Stimulated activated naive CD4-positive, alpha-beta T cell (primary cell): ENCODE measurements at regions not wholly inside any gene's neighbourhood (a gene's known extent, or its start where the extent isn't known, plus 50 kb on each side); places are given as distances from the start of the nearest gene placed in this dataset.

Experiments
- DNase-seq, 6 experiments: peaks; one replicate each; lab custom pipeline; 2025; lab: John Stamatoyannopoulos, UW

GRCh38 chr10:1874533-1874932, 137.2 kb upstream of the ADARB2 start:
- no peak for DNase-seq

DNA sequence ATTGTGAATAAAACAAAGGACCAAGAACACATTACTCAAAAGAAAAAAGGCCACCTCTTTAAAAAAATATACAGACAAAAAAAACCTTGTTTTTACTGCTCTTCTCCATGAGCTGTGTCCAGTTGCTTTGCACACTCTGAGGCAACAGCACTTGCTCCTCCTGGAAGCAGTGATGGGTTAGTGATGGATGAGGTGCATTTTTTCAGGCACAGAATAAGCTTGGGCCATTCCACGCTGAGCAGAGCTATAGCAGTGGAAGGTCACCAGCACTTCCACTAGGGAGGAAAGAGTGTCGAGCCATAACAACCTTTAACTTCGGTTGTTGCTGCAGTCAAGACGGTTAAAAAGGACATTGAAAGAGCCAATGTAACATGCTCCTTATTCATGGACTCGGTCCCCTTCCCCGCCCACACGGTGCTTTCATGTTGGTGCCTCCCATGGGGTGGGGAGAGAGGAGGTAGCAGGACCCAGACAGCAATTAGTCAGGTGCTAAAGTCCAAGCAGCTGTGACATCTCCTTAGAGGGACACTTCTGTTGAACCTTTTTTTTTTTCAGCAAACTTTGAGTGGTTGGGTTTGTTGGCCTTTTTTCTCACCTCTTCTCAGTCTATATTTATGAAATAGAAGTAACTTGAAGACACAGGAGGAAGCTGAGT, 136.5 kb upstream of the ADARB2 start:
- no peak for DNase-seq

DNA sequence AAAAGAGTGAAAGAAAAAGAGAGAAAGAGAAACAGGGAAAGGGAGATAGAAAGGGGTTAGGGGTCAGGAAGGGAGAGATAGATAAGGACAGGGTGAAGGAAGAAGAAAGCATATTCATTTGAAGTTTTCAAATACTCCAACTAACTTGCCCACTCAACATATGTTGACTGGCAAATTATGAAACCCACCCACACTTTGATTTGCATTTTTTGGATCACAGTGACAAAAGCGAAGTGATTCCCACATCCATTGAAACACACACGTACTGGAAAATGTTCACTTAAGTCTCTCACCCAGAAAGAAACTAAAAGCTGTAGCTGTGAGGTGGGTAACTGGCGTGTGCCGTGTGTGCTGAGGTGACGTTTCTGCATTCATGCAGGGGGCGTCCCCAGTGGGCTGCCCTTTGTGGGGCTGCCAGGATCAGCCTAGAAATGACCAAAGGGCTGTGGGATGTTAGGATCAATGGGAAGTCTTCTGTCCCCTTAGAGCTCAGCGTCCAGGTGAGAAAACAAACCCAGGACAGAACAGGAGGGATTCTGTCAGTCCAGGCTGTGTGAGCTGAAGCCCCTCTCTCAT, 134.9 kb upstream of the ADARB2 start:
- no peak for DNase-seq

DNA sequence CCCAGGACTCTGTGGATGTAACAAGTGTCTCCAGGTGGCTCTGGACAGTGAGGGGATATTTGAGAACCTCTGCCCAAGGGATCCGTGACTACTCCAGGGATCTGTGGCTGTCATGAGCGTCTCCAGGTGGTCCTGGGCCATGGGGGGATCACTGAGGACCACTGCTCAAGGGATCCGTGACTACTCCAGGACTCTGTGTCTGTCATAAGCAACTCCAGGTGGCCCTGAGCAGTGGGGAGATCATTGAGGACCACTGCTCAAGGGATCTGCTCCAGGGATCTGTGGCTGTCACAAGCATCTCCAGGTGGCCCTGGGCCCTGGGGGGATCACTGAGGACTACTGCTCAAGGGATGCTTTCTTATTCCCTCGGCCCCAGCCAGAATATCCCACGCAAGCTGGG, 133.2 kb upstream of the ADARB2 start:
- DNase-seq, result no peak

- DNase-seq, result no peak
Observed at GRCh38 chr10:1869861-1870260, 132.5 kb upstream of the ADARB2 start.

GRCh38 chr10:1860351-1860750, 123.0 kb upstream of the ADARB2 start:
- no peak for DNase-seq

GRCh38 chr10:1858547-1858946, 121.2 kb upstream of the ADARB2 start:
- DNase-seq, result no peak

- DNase-seq, result no peak
Observed at GRCh38 chr10:1858048-1858447, 120.7 kb upstream of the ADARB2 start.

DNA sequence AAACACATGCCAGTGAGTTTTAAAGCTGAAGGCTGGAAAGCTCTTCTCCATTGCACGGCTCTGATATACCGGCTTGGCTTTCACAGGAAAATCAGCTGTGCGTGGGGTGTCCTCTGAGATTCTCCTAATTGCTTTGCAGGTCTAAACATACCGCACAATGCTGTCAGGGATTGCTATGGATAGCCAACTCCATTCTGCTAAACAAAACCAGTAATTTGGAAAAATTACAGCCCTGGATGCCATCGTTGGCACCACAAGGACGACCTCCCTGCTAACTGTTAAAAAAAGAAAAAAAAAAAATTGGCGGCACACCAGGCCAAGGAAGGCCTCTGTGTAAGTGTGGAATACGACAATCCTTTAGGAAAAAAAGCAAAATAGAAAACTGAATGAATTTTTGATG, 118.6 kb upstream of the ADARB2 start:
- no peak for DNase-seq

DNA sequence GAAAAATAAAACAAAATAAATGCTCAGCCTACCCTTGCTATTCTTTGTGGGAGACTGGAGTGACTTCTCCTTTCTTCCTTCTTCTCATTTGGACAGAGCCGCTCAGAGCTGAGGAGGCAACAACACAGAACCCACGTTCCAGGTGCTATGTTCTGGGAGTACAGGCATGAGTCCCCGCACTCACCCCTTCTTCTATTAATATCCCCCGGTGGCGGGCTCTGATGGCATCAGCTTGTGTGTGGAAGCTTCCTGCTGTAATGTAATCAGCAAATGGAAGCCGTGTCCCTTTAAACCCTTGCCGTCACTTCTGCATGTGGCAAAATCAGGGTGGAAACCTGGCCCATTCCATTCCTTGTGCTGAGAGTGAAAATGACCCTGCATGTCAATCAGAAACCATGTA, 116.9 kb upstream of the ADARB2 start:
- DNase-seq, result no peak

DNA sequence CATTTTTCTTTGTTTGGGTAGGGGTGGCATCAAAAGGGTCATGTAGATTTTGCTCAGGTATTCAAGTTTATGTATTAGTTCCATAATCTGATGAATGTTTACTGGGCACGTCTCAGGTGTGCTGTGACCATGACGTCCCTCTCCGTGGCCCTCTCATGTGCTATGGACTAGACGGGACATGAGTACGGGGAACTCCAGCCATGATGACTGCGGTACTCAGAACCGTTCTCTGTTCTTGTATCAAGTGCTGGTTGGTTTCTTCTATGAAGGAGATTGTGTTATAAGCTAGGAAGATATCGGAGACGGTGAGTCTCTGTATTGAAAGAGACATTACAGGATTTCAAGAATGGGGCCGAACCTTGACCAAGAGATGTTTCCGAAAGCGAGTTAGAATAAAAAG, 116.5 kb upstream of the ADARB2 start:
- no peak for DNase-seq

DNA sequence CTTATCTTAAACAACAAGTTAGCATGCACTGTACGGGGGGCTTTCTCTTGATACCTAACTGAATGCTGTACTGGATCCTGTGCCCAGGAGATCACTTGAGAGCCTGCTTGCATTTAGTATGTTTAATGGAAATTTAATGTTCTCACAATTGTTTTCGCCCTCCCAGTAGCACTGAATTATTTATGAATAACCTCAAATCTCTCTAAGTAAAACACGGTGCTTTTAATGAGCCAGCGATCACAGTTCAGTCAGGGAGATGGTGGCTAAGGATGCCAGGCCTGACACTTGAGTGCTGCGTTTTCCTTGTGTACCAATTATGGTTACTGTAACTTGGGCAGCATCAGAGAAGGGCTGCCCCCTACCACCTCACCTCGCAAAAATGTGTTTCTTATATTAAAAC, 115.5 kb upstream of the ADARB2 start:
- no peak for DNase-seq

GRCh38 chr10:1851762-1852161, 114.4 kb upstream of the ADARB2 start:
- no peak for DNase-seq

- no peak for DNase-seq
Observed at GRCh38 chr10:1850971-1851527, 113.7 kb upstream of the ADARB2 start.

DNA sequence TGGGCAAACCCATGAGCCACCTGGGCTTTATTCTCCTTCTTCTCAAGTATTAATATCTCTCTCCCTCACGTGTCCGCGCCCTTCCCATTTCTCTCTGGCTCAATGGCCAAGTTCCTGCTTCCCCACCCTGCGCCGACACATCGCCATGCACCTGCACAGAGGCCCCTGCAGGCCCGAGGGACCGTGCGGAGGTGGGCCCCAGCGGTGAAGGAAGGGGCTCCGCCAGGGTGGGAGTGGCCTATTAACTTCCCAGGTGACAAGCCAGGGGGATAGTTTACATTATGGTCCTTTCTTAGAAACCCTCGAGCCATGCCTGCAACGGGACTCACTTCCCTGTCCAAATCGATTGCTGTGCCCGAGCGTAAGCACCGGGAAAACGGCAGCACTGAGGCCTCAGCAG, 110.0 kb upstream of the ADARB2 start:
- no peak for DNase-seq

- DNase-seq, result no peak
Observed at GRCh38 chr10:1846032-1846431, 108.7 kb upstream of the ADARB2 start.

- no peak for DNase-seq
Observed at GRCh38 chr10:1841759-1842158, 104.4 kb upstream of the ADARB2 start.

- DNase-seq, result no peak
Observed at GRCh38 chr10:1829712-1830111, 92.4 kb upstream of the ADARB2 start.

GRCh38 chr10:1824928-1825327, 87.6 kb upstream of the ADARB2 start:
- no peak for DNase-seq

- no peak for DNase-seq
Observed at GRCh38 chr10:1814556-1814955, 77.2 kb upstream of the ADARB2 start.

GRCh38 chr10:1809139-1809741, 71.9 kb upstream of the ADARB2 start:
- no peak for DNase-seq

GRCh38 chr10:1807924-1808323, 70.6 kb upstream of the ADARB2 start:
- no peak for DNase-seq

DNA sequence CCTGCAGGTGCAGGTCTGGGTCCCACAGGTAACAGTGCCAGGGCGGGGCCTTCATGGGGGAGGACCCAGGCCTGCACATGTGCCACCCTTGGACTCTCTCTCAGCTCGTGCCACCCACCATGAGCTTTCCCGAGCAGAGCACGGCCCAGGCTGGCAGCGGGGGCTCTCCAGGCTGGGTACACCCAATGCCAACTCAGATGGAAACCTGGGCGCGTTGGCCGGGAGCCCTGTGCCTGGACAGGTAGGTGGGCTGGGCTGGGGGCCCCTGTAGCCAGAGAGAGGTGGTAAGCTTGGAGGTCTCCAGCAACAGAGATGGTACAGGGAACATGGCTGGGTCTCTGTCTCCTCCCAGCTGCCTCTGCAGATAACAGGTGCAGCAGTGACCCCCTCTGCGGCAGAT, 69.9 kb upstream of the ADARB2 start:
- no peak for DNase-seq

- no peak for DNase-seq
Observed at GRCh38 chr10:1802413-1802812, 65.1 kb upstream of the ADARB2 start.
